NCI-H146 treated with DMSO at 0.1 percent for 48 hours (cell line): ENCODE measurements at regions not wholly inside any gene's neighbourhood (a gene's known extent, or its start where the extent isn't known, plus 50 kb on each side); places are given as distances from the start of the nearest gene placed in this dataset.
"Not testable (repeated sequence)": the region's sequence is repeated elsewhere in the genome, so short reads cannot be mapped to it uniquely, and the experiment has no call there.

Source experiments
- DNase-seq: peaks from one replicate; lab custom pipeline; 2025; ENCODE audit not compliant: unreplicated experiment; lab: John Stamatoyannopoulos, UW

DNA sequence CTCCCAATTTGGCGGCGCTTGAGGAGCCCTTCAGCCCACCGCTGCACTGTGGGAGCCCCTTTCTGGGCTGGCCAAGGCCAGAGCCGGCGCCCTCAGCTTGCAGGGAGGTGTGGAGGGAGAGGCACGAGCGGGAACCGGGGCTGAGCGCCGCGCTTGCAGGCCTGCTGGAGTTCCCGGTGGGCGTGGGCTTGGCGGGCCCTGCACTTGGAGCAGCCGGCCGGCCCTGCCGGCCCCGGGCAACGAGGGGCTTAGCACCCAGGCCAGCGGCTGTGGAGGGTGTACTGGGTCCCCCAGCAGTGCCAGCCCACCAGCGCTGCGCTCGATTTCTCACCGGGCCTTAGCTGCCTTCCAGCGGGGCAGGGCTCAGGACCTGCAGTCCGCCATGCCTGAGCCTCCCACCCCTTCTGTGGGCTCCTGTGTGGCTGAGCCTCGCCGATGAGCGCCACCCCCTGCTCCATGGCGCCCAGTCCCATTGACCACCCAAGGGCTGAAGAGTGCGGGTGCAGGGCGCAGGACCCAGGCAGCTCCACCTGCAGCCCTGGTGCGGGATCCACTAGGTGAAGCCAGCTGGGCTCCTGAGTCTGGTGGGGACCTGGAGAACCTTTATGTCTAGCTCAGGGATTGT lies 815.4 kb upstream of the B3GALT2 start:
- not testable (repeated sequence) for DNase-seq

- DNase-seq, result no peak
Measured at GRCh38 chr1:193988885-193989284, 802.5 kb upstream of the B3GALT2 start.

DNA sequence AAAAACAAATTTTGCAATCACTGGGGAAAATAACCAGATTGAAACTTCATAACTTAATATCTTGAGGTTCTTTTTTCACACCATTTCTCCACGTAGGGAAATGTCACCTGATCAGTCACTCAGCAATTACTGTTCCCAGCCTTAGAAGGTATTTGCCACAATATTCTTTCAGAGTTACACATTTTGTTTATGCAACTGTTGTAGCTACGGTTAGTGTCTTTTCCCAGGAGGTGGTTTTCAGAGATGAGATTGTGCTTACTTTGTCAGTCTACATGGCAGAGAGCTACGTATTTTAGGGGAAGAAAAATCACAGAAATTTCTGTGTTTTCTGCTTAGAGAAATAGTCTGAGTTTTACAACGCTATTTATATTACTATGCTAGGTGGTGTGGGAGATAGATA lies 792.8 kb upstream of the B3GALT2 start:
- DNase-seq, result no peak

DNA sequence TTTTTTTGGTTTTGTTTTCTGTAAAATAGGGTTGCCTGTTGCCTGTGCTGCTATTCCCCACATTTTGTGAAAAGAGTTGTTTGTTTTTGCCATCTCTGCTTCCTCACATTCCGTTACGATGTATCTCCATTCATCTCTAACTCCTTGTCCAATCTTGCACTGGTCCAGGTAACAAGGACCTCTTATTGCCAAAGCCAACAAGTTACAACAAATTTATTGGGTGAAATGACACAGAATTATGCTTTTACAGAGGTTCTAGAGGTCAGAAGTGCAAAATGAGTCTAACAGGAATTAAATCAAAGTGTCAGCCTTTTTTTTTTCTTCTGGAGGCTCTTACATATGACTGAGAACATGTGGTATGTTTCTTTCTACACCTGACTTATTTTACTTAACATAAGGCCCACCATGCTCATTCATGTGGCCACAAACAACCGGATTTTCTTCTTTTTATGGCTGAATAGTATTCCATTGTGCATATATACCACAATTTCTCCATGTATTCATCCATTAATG lies 787.9 kb upstream of the B3GALT2 start:
- DNase-seq, result no peak

- no peak for DNase-seq
Measured at GRCh38 chr1:193973428-193973827, 787.0 kb upstream of the B3GALT2 start.

GRCh38 chr1:193971595-193971994 lies 785.2 kb upstream of the B3GALT2 start:
- no peak for DNase-seq

- no peak for DNase-seq
Measured at GRCh38 chr1:193960499-193960898, 774.1 kb upstream of the B3GALT2 start.

GRCh38 chr1:193960040-193960439 lies 773.6 kb upstream of the B3GALT2 start:
- DNase-seq, result no peak

- DNase-seq, result no peak
Measured at GRCh38 chr1:193957556-193958095, 771.2 kb upstream of the B3GALT2 start.

GRCh38 chr1:193952778-193953374 lies 766.5 kb upstream of the B3GALT2 start:
- DNase-seq, result no peak

GRCh38 chr1:193951984-193952383 lies 765.6 kb upstream of the B3GALT2 start:
- no peak for DNase-seq

GRCh38 chr1:193944454-193944853 lies 758.0 kb upstream of the B3GALT2 start:
- DNase-seq, result no peak

- DNase-seq, result no peak
Measured at GRCh38 chr1:193940176-193940575, 753.8 kb upstream of the B3GALT2 start.

DNA sequence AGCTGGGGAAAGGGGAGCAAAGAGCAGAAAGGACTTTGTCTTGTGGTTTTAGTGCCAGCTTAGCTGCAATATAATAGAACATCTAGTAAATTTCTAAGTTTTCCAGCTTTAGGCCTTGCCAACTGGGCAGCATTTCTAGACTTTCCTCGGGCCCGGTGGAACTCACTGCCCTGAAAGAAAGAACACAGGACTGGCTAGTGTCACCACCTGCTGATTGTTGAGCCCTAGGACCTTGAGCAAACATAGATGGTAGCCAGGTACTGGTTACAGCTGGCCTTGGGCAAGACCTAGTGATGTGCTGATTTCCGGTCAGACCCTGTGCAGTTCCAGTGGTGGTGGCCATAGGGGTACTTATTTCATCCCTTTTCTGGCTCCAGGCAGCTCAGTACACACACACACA lies 753.2 kb upstream of the B3GALT2 start:
- DNase-seq, result no peak

DNA sequence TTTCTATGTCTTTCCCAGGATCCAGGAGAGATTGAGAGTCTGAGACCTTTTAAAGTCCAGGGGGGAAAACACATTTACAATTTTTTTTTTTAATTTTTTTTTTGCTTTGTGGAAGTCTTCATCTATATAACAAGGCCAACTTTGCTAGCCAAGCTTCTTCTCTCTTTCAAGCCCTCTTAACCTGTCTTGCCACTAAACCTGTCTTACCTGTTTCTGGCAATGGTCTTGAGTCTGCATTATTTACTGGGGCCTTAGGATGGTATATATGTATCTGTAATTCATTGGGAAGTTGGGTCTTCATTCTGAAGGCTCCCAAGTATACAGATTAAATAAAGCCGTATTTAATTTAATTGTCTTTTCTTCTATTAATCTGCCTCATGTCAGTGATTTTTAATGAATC lies 750.9 kb upstream of the B3GALT2 start:
- no peak for DNase-seq

DNA sequence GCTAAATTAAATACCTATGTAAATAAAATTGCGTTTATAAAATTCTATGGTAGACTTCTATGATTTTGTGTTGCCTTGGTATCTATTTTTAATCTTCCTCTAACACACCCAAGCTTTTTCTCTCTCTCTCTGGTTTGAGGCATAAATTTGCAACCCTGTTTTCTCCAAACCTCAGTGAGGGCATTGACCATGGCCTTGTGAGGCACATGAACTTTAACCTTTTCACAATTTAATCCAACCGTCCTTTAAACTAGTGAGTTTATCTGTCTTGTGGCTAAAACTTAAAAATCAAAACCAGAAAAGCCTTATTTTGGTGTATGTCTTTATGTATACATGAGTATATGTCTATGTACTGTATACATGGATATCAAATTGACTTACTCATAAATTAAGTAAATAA lies 746.6 kb upstream of the B3GALT2 start:
- DNase-seq, result no peak

- DNase-seq, result no peak
Measured at GRCh38 chr1:193931356-193931755, 744.9 kb upstream of the B3GALT2 start.

DNA sequence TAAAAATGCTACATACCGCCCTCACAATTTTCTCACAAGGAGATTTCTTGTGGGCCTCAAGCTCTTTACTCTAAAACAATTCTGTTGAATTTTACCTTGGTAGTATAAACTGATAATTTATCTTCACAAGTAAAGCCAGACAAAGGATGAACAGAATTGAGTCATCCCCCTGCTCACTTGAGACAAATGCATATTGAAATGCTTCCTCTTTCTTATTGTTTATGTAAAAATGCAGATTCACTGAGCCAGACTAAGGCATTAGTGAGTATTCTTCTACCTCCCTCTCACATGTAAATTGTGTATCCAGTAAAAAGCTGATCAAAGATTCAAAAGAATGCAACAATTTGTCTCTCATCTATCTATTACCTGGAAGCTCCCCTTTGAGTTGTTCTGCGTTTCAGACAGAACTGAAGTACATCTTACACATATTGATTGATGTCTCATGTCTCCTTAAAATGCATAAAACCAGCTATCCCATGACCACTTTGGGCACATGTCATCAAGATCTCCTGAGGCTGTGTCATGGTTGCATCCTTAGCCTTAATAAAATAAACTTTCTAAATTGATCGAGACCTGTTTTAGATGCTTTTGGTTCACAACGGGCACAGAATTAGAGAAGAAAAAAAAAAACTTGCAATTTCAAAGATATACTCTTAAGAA lies 743.1 kb upstream of the B3GALT2 start:
- DNase-seq, result no peak

- no peak for DNase-seq
Measured at GRCh38 chr1:193927550-193927949, 741.1 kb upstream of the B3GALT2 start.

DNA sequence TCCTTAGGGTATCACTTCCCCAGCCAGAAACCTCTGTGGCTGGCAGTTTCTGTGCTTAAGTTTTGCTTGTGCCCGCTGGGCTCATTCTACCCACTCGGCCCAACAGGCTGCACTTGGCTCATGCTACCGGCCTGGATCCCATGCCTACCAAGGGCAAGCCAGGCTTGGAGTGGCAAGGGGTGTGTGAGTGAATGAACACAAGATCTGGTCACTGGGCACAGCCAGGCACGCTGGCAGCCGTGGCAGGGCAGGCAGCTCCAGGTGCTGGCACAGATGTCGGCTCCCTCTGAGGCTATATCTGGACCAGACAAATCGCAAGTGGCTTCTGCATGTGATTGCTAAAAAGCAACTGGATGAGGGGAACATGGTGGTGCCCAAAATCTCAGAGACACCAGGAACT lies 740.5 kb upstream of the B3GALT2 start:
- DNase-seq, result no peak

DNA sequence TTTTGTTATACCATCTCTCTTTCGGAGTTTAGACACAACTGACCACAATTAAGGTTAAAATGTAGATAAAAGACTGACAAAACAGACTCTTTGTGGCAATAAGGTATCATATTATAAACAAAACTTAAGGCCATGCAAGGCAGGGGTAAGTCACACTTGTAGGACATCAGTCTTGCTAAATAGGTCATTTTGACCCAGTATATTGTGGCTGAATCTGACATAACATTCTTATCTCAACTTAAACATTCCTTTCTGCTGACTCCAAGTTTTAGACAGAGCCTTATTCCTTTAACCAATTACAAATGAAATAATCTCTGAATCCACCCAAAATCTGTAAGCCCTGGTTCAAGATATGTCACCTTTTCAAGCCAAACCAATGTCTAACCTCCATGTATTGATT lies 733.4 kb upstream of the B3GALT2 start:
- DNase-seq, result no peak

- DNase-seq, result no peak
Measured at GRCh38 chr1:193916452-193916851, 730.0 kb upstream of the B3GALT2 start.
